GM20000 (cell line): ENCODE measurements at regions not wholly inside any gene's neighbourhood (a gene's known extent, or its start where the extent isn't known, plus 50 kb on each side); places are given as distances from the start of the nearest gene placed in this dataset.

Experiments
- DNase-seq: peaks from one replicate; pipeline ENCODE4 v3.0.0; 2012; ENCODE audit warnings: low spot score
- TF ChIP-seq, protein P1 (sequence below): IDR thresholded peaks from 2 replicates; pipeline ENCODE4 v1.5.1; 2012; ENCODE audit warnings: mild to moderate bottlenecking, control low read depth; ENCODE audit errors: extremely low read depth, missing control alignments

DNA sequence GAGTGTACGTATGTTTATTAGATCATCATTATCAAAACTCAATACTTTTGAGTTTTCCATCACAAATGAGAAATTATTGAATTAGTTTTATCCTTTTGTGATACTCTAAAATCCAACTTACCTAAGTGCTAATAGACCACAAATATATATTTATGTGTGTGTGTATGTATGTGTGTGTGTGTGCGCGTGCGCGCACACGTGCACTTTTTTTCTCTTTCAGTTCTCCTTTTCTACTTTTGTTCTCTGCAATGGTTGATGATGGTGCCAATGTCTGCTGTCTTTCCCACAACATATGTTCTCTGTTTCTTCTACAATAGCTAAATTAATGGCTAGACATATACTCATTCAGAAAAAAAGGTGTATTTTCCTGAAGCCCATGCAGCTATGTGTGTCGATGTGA, 571.6 kb upstream of the ARPP21 start:
- TF ChIP-seq, protein P1, sequence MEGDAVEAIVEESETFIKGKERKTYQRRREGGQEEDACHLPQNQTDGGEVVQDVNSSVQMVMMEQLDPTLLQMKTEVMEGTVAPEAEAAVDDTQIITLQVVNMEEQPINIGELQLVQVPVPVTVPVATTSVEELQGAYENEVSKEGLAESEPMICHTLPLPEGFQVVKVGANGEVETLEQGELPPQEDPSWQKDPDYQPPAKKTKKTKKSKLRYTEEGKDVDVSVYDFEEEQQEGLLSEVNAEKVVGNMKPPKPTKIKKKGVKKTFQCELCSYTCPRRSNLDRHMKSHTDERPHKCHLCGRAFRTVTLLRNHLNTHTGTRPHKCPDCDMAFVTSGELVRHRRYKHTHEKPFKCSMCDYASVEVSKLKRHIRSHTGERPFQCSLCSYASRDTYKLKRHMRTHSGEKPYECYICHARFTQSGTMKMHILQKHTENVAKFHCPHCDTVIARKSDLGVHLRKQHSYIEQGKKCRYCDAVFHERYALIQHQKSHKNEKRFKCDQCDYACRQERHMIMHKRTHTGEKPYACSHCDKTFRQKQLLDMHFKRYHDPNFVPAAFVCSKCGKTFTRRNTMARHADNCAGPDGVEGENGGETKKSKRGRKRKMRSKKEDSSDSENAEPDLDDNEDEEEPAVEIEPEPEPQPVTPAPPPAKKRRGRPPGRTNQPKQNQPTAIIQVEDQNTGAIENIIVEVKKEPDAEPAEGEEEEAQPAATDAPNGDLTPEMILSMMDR, result no peak

GRCh38 chr3:35070088-35070487, 569.2 kb upstream of the ARPP21 start:
- TF ChIP-seq, protein P1, result no peak

More for the DNA sequence above, 571.6 kb upstream of the ARPP21 start:
- DNase-seq, result no peak

GRCh38 chr3:35071772-35072171, 567.6 kb upstream of the ARPP21 start:
- TF ChIP-seq, protein P1, result no peak
- no peak for DNase-seq

More at GRCh38 chr3:35070088-35070487, 569.2 kb upstream of the ARPP21 start:
- no peak for DNase-seq

DNA sequence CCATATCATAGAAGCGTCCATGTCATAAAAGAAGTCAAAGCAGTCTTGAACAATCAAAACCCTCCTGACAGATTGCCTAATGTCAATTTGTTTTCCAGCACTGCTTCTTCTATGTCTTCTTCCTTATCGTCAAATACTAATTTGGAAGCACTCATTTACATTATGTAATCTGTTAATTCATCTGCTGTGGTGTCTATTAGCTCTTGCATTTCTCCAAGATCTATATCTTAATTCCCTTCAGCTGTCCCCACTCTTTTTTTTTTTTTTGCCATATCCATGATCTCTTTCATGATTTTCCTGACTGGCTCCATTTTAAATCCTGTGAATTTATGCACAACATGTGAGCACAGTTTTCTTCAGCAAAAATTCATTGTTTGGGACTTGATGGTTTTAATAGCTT, 560.5 kb upstream of the ARPP21 start:
- no peak for DNase-seq
- TF ChIP-seq, protein P1, result no peak

DNA sequence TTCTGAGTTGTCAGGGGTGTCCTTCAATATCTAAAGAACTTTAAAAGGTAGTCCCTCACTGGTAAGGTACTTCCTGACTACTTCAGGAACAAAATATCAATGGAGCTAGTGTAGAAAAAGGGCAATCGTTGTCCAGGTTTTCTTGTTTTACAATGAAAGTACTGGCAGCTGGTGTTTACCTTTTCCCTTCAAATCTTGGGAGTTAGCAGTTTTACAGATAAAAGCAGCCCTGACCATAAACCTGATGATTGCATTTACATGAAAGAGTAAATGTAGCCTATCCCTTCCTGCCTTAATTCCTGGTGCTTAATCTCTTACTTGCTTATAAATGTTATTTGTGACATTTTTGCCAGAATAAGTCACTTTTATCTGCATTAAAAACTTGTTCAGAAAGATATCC, 559.9 kb upstream of the ARPP21 start:
- TF ChIP-seq, protein P1, result no peak

GRCh38 chr3:35081899-35082298, 557.4 kb upstream of the ARPP21 start:
- TF ChIP-seq, protein P1, result no peak

More for the DNA sequence above, 559.9 kb upstream of the ARPP21 start:
- DNase-seq, result no peak

GRCh38 chr3:35088943-35089342, 550.4 kb upstream of the ARPP21 start:
- TF ChIP-seq, protein P1, result no peak
- no peak for DNase-seq

More at GRCh38 chr3:35081899-35082298, 557.4 kb upstream of the ARPP21 start:
- no peak for DNase-seq
